HG02623 (cell line): ENCODE measurements at regions not wholly inside any gene's neighbourhood (a gene's known extent, or its start where the extent isn't known, plus 50 kb on each side); places are given as distances from the start of the nearest gene placed in this dataset.
"Not testable (repeated sequence)": the region's sequence is repeated elsewhere in the genome, so short reads cannot be mapped to it uniquely, and the experiment has no call there.

Source experiments
- ATAC-seq: cut with Tn5 transposase; IDR thresholded peaks from one replicate; pipeline ENCODE4 v1.9.1; 2021; ENCODE audit warnings: moderate library complexity; ENCODE audit not compliant: unreplicated experiment

DNA sequence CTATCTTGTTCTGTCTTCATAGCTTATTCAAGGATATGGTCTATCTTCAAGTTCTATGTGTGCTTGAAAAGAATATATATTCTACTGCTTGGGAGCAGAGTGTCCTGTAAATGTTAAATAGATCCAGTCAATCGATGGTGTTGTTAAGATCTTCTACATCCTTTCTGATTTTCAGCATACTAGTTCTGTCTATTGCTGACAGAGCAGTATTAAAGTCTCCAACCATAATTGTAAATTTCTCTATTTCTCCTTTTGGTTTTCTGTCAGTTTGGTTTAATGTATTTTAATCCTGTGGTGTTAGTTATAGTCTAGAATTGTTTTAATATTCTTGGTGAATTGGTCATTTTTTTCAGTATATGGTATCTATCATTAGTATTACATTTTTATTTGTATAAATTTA is 124.0 kb upstream of the COX7C start:
- no peak for ATAC-seq

DNA sequence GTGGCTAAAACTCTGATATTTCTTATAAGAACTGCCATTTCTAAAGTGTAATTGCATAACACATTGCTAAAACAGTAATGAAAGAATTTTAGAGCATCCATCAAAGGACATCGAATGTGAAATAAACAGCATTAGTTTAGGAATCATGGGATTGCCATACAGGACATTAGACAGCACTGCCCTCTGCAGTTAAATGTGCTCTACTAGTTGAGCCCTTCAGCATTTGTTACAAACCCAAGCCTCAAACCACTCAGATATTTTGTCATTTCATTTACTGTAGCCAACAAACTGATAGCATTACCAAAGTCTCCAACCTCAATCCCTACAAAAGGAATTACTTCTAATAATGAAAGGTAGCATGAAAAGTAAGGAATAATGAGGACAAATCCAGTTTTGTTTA is 116.8 kb upstream of the COX7C start:
- no peak for ATAC-seq

DNA sequence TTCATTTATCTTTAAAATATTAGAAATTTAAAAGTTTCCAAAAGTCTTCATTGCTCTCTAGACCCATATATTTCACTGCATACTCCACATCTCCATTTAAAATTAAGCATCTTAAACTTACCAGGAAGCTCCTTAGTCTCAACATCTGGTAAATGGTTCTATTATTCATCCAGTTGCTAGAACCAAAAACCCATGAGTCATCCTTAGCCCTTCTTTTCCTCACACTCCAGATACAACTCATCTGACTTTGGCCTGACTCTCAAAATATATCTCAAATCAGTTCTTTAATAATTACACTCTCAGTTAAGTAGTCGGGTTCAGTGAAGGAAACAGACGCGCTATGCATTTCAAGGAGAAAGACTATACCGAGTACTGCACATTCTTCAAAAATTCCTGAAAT is 110.2 kb upstream of the COX7C start:
- no peak for ATAC-seq

DNA sequence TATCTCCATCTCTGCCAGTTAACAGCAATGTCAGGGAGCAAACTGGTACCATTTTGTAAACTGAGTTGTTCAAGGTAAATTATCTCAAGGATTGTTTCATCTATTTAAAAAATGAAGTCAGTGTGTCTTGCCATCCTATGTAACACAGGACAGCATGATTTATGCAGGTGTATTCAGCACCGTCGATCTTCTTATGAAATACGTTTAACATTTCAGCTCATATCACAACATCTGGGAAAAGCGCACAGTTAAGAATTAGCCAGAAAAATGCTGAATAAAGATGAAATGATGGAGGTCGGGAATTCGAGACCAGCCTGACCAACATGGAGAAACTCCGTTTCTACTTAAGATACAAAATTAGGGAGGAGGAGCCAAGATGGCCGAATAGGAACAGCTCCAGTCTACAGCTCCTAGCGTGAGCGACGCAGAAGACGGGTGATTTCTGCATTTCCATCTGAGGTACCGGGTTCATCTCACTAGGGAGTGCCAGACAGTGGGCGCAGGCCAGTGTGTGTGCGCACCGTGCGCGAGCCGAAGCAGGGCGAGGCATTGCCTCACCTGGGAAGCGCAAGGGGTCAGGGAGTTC is 107.3 kb upstream of the COX7C start:
- ATAC-seq: not testable (repeated sequence)

DNA sequence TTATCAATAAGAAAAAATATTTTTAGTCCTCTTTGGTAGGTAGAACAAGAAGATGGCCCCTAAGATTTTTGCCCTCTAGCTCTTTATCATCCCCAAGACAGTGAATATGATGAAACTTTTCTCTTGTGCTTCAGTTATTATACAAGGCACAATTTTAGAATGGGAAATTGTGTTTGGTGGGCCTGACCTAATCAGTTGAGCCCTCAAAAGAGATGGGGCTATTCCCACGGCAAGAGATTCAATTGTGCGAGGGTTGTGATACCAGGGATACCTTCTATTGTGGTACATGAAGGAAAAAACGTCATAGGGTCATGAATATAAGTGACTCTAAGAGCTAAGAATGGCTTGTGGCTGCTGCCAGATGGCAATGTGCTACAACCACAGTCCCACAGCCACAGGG is 94.0 kb upstream of the COX7C start:
- ATAC-seq: no peak

DNA sequence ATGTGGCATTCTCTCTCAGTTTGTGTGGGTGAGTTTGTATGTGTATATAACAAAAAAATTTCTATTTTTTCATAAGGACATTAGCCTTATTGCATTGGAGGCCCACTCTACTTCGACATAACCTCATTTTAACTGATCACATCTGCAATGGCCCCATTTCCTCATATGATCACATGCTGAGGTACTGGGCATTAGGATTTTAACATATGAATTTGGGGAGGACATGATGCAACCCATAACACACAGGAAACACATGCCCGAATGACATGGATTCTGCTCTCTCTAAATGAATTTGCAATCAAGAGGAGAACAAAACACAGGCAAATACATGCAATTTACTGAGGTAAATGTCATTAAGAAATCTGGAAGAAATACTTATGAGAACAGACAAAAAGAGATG is 92.1 kb upstream of the COX7C start:
- no peak for ATAC-seq

DNA sequence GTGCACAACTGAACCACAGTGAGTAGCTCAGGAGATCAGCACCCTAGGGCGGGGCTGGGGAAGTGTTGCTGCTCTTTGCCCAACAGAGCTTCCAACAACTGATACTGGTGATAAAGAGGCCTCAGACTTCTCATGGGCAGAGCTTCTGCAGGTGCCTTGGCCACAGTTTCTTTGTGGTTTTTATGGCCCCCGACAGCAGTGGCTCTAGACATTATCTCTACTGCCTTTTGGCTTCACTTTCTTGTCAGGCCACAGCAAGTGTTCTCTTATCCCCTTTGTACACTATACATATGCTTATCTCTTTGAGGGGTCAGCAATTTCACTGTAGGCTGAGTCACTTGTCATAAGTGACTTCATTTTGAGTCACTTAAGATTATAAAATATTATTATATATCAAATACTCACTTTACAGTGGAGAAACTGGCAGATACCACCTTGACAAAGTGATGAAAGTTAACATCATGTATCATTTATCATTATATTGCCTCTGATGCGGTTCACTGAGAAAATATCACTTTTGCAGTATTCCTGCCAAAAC is 90.9 kb upstream of the COX7C start:
- ATAC-seq: no peak

DNA sequence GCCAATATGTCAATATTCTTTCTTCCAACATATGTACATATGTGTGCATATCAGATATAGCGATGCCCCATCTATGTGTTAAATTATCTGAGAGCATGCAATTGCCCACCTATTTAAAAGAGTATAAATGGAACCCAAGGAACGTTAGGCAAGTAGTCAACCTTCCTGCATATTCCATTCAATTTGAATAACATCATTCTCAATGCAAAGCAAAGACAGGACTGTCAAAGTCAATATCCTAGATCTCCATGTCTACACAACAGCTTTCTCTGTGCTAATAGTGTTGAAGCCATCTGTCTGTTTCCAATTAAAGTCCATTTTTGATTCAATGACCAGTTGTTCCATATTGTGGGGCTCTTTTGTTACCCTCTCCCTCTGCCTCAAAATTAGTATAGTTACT is 85.3 kb upstream of the COX7C start:
- no peak for ATAC-seq

DNA sequence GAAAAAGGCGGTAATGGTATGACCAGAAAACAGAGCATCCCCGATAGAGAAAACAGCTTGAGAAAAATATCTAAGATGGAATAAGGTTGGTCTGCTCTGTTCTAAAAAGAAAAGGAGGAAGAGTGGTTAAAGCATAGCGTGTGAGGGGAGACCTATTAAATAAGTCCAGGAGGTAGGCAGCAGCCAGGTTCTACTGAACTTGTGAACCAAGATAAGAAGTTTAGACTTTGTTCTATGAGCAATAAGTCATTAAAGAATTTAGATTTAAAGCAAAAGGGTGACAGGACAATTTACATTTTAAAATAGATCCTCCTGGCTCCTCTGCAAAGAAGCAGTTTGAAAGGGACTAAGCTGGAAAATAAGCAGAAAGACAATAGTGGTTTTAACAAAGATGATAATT is 81.3 kb upstream of the COX7C start:
- no peak for ATAC-seq

DNA sequence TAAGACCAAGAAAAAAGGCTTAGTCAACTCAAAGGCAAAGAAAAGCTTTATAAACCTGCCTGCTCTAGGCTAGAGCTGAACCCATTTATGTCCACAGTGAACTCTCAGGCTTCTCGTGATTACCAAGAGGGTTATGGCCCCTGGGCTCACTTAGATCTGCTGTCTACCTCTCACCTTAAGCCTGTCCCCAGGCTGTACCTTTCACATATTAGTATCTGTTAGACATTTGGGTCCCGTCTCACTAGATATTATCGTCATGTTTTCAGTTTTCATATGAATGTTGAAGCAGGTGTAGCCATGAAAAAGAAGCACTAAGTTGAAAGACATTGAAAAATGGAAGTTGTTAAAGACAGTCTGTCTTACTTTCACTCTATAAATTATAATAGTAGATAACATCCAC is 75.2 kb upstream of the COX7C start:
- ATAC-seq: no peak

DNA sequence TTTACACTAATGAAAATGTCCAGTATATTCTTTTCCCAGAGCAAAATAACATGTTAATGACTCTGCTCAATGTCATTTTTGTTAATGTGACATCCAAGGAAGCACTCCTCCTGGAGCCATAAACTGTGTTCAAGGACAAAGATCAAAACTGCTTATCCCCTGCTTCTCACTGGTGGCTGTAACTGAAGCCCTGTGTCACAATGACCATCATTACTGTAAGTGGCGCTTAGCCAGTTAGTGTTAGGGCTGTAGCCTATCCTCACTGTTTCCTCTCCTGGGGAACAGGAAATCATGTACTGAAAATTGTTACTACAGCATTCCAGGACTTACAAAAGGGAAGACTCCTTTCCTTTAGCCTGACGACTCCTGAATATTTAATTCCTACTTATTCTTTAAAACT is 71.7 kb upstream of the COX7C start:
- no peak for ATAC-seq

DNA sequence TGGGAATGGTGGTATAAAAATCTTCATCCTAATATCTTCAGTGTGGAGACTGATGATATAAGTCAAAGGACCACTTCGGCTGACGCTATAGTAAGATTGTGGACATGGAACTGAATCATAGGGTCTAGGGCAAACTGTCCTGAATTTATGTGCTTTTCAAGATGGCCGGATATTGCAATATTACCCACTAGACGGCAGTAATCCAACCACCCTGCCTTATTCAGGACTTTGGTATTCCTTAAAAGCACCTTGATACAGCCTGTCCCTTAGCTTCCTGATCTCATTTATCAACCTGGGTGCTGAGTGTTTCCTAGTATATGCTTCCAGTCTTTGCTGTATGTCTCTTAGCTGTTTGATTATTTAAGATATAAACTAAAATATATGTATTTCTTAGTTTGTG is 71.2 kb upstream of the COX7C start:
- no peak for ATAC-seq

DNA sequence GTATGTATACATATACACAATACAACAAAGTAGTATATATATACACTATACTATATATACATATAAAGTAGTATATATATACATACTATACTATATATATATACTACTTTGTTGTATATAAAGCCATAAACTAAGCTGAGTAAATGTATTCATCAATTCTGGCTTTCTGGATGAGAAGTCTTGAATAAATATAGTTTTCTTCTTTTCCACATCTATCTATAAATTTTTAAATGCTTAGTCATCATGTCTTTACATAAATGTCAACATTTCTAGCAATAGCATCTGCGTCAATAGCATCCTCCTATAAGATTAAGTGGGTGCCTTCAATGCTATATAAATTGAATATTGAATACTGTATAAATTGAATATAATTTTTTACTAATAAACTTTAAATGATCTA is 63.1 kb upstream of the COX7C start:
- no peak for ATAC-seq

DNA sequence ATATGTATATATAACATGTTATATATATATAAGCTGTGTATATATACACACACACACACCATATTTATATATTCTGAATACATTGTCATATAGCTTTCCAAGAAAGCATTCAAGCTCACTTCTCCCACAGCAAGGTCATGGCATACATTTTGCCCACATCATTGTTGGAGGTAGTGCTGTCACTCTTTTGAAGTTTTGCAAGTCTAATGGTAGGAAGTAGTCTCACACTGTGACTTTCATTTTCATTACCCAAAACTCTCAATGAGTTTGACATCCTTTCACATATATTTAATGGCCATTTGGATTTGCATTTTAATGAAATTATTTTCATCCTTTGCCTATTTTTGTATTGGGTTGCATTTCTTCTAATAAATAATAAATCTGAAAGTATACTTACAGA is 59.8 kb upstream of the COX7C start:
- ATAC-seq: no peak

DNA sequence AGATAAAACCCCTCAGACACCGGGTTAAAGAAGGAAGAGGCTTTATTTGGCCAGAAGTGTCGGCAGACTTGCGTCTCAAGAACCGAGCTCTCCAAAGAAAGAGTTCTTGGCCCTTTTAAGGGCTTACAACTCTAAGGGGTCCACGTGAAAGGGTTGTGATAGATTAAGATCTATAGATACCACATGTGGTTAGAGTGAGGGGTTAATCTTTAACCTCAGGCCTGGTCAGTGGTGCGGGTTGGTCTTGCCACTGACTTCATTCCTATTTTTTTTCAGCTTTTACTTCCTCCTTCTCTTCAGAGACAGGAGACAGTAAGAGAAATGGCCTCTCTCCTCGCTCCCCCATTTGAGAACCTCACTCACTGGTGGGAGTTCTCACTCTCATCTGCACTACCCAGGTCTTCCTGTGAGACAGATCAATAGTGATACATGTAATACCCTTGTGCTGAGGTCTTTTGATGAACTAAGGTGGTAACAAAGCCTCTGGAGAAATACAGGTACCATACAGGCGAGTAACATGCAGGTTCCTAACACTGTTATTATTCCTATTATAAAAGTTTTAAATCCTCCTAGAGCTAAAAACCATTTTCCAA is 52.4 kb upstream of the COX7C start:
- ATAC-seq: peak; percentile 59

DNA sequence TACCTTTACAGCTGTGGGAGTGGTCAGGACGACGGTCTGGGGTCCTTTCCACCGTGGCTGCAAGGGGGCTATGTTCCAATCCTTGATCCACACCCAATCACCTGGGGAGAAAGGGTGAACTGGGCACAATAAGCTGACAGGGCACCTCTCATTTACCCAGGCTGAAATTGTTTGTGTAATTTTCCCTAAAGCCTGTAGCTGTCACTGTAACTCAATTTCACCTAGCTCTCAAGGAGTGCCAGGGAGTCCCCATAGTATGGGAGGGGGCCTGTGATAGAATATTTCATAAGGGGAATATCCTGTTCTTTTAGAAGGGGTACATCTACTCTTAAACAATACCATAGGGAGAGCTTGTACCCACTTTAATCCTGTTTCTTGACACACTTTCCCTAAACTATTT is 51.7 kb upstream of the COX7C start:
- not testable (repeated sequence) for ATAC-seq
